Esophagus muscularis mucosa (tissue), 4 donors: ENCODE measurements at regions not wholly inside any gene's neighbourhood (a gene's known extent, or its start where the extent isn't known, plus 50 kb on each side); places are given as distances from the start of the nearest gene placed in this dataset.

ENCODE experiments used
- EP300 ChIP-seq: sonication (generic); formaldehyde crosslinking; IDR thresholded peaks from one replicate; pipeline ENCODE4 v1.6.1; 2017; ENCODE audit warnings: antibody characterized with exemption
- POLR2A ChIP-seq: fragments of 450-650 bp; IDR thresholded peaks from one replicate; pipeline ENCODE4 v1.6.1; 2017; ENCODE audit warnings: antibody characterized with exemption, moderate library complexity, mild to moderate bottlenecking, low read depth
- POLR2AphosphoS5 ChIP-seq, 2 donors: sonication (generic); formaldehyde crosslinking; IDR thresholded peaks; one replicate each; pipeline ENCODE4 v1.6.1; 2017; ENCODE audit warnings: antibody characterized with exemption in 2 of 2
- TF ChIP-seq, protein P1 (sequence below), 3 experiments: fragments of 200-600 bp in 2 of 3; fragments of 450-650 bp in 1 of 3; sonication (generic) in 2 of 3; IDR thresholded peaks; one replicate each; pipeline ENCODE4 v1.5.1; 2017 to 2019; ENCODE audit warnings: antibody characterized with exemption in 3 of 3, mild to moderate bottlenecking in 2 of 3, moderate library complexity in 1 of 3

- TF ChIP-seq, protein P1, sequence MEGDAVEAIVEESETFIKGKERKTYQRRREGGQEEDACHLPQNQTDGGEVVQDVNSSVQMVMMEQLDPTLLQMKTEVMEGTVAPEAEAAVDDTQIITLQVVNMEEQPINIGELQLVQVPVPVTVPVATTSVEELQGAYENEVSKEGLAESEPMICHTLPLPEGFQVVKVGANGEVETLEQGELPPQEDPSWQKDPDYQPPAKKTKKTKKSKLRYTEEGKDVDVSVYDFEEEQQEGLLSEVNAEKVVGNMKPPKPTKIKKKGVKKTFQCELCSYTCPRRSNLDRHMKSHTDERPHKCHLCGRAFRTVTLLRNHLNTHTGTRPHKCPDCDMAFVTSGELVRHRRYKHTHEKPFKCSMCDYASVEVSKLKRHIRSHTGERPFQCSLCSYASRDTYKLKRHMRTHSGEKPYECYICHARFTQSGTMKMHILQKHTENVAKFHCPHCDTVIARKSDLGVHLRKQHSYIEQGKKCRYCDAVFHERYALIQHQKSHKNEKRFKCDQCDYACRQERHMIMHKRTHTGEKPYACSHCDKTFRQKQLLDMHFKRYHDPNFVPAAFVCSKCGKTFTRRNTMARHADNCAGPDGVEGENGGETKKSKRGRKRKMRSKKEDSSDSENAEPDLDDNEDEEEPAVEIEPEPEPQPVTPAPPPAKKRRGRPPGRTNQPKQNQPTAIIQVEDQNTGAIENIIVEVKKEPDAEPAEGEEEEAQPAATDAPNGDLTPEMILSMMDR (IDR thresholded peaks at IDR 0.05): no peak
- TF ChIP-seq POLR2A (no peak), POLR2AphosphoS5 (IDR thresholded peaks at IDR 0.05) (no peak), EP300 (no peak)
Observed at GRCh38 chr5:51095486-51095885, 287.8 kb upstream of the ISL1 start.
